ENCODE measurements at regions not wholly inside any gene's neighbourhood (a gene's known extent, or its start where the extent isn't known, plus 50 kb on each side); places are given as distances from the start of the nearest gene placed in this dataset.

DNA sequence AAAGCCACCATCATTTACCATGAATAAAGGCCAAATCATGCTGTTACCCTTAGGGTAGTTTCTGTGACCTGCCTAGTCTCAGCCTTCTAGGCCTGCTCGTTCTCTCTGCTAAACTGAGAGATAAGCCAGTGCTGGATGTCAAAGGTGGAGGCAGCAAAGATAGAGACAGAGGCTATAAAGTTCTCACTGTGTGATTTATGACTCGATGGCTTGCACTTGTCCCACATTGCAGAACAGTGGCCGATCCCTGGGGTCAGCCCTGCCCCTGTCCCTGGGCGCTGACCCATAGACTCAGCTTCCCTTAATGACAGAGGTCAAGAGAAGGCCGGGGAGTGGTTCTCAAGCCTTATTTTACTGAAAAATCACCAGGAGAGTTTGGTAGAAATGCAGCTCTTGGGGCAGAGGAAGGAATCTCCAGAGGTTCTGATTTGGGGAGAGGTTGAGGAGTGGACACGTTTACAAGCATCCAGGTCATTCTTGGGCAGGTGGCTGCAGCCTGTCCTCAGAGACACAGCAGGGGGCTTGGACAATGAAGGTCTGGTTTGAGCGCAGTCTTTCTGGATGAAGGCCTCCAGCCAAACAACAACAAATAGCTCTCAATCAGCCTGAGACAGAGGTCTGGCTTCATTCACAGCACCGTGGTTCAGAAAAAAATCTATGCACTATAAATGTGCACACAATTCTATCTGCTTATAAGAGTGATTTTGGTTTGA, 143.5 kb downstream of the ACKR3 start:
- DNase-seq (ENCODE audit: low spot score), result no peak

DNA sequence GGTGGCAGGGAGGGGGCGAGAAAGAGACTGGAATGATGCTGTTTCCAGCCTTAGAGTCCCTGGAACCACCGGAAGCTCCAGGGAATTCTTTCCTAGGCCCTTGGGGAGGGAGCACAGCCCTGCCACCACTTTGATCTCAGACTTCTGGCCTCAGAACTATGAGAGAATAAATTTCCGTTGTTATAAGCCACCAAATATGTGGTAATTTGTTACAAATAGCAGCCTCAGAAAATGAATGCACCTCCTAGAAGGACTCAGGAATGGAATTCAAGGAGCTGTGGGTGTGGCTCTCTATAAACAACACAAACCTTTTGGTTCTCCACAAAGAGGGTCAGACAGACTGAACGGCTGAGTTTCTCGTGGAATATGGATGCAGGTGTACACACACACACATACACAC, 144.5 kb downstream of the ACKR3 start:
- peak; percentile 33 for DNase-seq (ENCODE audit: low spot score)

DNA sequence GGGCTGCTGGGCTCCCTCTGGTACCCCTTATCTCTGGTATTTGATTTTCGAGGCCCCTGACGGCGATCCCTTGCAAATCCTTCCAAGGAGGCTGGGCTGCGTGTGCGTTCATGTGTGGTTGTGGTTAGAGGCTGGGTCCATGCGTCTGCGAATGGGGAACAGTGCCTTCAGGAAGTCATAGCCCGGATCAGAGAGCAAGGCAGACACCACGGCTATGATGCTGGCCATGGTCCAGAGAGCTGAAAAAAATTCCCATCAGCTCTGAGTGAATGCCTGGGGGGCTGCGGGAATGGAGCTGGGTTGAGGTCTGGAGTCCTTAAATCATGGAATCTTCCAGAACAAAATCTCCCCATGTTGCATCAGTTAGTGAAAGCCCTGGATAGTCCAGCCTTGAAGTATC, 145.5 kb downstream of the ACKR3 start:
- peak; percentile 47 for DNase-seq (ENCODE audit: low spot score)

DNA sequence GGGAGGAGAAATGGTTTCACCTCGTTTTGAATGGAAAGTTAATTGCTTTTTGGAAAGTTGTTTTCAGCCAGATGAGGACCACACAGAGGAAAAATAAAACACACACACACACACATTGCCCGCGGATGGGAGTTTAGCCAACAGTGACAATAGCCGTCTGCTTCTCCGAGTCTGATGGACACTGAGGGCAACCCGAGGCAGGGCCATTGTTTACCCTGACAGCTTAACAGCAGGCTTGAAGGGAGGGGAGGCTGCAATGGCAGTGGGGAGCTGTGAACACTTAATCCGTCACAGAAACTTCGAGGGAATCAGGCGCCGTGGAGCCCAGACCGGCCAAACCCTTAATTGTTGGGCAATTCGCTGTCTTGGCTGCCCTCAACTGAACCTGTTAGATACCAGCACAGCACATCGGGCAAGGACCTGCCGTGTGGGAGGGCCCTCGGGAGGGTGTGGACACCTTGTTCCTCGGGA, 145.9 kb downstream of the ACKR3 start:
- DNase-seq (ENCODE audit: low spot score), result peak; percentile 69

DNA sequence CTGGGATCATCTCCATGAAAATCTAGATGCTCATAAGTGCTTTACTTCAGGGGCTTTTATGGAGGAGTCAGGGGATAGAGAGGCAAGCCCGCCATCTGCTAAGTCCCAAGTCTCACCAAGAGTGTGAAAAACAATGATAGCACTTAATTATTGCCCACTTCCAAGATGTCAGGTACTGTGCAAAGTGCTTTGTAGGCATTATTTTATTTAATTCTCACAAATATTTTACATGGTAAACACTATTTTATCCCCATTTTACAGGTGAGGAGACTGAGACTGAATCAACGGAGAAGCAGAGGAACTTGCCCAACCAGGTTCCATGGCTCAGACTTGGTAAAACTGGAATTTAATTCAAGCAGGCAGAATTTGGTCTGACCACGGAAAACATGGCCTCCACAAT, 147.5 kb downstream of the ACKR3 start:
- DNase-seq (ENCODE audit: low spot score), result no peak

DNA sequence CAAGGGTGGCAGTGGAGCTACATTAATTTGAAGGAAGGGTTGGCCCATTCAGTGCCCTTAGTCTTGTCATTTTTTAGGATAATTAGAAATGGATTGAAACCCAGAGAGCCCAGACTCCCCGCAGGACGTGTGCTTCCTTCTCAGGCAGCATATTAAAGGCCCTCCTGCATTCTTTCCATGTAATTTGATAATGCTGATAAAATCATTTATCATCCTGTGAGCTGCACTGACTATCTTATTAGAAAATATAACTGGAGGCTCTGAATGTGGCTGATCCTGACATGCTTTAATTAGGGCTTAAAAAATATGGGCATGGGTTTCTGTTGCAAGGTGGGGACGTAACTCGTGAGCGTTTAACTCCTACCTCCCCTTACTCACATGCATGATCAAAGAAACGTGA, 148.1 kb downstream of the ACKR3 start:
- peak; percentile 8 for DNase-seq (ENCODE audit: low spot score)

DNA sequence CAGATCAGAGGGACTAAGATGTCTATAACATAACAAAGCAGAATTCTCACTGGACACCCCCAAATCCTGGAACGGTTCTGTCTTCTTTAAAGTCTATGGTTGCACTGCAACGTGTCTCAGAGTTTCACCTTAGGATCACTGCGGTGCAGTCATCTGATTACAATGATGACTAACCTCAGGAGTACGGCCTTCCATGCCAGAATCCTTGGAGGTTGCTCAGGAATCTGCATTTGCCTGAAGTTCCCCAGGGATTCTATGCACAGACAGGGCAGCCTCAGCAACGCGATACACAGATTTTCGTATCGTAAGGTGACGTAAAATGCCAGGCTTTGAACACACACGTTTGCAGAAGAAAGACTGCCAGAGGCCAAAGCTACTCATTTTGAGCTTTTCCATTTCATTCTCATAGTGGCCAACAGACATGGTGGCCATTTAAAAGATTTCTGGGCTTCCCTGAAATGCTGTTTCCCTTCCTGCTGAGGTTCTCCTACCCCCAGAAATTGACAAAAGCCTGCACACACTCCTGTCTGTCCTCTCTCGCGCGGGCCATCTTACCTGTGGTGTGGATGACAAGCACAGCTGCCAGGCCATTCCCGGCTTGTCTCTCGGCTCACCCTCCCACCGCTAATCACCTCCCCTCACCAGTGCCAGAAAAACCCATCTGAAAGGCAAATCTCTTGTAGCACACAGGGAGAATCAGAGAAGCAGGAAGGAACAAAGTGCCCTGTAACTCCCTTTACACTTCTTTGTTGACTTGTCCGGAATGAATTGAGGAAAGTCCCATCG, 148.8 kb downstream of the ACKR3 start:
- peak; percentile 59 for DNase-seq (ENCODE audit: low spot score)

DNA sequence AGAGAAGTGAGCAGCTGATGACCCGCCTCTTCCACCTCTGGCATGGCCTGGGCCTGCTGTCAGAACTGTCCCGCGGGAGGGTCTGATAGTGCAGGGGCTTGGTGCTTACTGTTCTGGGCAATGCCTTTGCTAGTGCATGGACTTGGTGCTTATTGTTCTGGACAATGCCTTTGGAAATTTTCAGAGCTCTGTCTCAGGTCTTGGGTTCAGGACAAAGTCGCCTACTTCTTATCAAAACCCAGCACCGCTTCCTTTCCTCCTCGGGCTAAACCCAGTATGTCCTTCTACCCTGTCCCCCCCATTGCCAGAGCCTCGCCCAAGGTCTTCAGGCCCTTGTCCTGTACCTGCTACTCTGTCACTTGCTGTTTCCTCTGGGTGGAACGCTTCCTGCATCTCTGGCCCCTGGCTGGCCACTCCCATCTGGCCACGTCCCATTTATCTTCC, 149.6 kb downstream of the ACKR3 start:
- DNase-seq (ENCODE audit: low spot score), result peak; percentile 67

DNA sequence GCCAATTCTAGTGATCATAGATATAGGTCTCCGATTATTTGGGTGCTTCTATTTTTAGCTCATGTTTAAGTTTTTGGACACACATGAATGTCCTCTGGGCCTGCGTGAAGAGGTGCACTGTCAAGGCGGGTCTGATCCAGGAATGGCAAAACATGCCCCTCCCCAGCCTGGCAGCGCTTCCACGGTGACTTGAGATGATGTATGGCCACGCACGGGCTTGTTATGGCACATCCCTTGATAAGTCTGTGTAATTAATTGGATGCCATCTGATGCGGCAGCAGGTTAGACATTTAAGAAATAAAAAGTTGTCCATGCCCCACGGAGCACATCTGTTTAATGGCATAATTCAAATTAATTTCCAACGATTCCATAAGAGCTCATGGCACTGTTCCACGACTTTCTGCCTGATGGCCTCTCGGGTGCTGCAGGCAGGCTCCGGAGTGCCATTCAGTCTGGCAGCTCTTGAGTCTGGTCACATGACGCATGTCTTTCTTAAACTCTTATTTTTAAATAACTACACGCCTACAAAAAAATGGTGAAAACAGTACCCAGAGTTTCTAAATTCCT, 151.4 kb downstream of the ACKR3 start:
- no peak for DNase-seq (ENCODE audit: low spot score)

DNA sequence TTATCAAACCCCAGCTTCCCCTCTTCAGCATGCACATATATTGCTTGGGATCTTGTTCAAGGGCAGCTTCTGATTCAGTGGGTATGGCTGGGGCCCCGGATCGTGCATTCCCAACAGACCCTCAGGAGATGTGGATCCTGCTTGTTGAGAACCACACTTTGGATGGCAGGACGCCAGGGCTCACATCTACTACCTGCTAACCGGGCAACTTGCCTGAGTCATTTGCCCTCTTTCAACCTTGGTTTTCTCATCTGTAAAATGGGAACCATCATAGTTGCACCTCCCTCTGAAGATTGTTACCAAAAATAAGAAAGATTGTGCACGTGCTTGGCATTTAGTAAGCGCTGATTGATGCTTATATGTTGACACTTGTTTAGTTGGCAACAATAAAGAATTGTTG, 154.6 kb downstream of the ACKR3 start:
- no peak for DNase-seq (ENCODE audit: low spot score)

DNA sequence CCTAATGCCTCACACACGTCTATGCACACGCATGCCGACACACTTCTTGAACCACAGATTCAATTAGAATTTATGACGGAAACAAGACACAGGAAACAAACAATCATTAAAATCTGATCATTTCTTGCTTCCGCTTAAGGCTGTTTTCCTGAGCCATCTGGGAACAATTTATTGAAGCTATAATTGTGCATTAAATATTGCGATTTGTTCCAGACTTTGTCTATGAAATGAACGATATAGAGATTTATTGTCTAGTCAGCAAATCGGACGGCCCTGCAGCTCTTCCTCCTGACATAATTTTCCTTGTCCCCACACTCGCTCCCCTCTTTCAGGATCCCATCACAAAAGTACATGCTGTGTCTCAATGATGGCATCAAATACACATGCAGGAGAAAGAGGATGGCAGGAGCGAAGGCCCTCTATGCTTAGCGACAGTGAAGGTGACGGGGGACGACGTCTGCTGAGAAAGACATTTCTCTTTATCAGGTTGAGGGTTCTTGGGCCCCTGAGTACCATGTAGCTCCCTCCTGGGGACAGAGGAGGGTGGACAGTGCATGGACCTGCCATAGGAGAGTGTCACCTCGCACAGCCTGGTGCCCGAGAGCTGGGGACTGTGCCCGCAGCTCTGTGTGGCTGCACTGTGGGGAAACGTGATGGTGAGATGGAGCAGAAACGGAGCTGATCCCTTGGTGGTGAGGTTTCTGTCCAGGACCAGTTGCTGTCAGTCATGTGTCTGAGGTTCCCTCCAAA, 157.3 kb downstream of the ACKR3 start:
- no peak for DNase-seq (ENCODE audit: low spot score)

DNA sequence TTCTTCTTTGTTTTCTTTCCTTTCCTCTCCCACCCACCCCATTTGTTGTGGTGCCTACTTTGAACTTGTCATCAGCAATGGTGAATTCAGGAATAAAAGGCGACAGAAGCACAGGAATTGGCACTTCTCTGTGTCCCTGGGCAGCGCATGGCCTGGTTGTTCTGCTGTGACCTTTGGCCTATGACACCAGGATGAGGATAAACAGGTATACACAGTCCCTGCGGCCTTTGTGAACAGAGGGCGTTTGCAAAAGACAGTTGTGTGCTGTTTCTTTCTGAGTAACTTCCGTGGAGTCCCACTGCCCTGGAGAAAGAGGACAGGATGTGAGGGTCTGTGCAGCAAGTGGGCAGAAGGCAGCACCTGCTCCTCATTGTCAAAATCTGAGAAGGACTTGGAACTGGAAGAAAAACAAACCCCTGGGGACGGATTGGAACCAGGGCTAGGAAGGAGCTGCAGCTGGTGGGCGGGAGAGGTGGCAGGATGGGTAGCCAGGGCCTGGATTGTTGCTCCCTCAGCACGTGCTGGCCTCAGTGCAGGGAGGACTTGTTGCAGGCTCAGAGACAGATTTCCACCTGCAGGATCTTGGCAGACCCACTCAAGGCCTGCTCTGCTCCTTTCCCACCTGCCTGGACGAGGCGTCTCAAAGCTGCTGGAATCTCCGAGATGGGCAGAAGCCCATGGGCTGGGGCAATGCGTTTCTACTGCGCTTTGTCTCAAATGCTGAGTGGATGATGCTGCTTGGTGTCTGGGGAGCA, 159.5 kb downstream of the ACKR3 start:
- no peak for DNase-seq (ENCODE audit: low spot score)

DNA sequence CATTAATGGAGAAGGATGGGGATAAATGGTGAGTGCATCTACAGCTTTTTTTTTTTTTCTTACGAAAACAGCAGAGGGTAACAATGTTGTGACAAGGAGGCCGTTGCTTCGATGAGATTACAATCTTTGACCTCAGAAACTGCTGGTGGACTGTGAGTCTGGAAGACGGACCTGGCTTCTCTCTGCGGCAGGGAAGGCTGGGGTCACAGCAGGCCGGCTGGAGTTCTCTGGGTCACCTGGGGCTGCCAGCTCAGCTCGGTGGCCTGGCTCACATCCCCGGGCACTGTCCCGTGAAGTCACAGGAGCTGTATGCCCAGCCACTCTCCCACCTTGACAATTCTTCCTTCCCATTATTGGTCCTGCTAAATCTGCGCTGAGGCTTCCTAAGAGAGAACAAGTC, 160.8 kb downstream of the ACKR3 start:
- no peak for DNase-seq (ENCODE audit: low spot score)

DNA sequence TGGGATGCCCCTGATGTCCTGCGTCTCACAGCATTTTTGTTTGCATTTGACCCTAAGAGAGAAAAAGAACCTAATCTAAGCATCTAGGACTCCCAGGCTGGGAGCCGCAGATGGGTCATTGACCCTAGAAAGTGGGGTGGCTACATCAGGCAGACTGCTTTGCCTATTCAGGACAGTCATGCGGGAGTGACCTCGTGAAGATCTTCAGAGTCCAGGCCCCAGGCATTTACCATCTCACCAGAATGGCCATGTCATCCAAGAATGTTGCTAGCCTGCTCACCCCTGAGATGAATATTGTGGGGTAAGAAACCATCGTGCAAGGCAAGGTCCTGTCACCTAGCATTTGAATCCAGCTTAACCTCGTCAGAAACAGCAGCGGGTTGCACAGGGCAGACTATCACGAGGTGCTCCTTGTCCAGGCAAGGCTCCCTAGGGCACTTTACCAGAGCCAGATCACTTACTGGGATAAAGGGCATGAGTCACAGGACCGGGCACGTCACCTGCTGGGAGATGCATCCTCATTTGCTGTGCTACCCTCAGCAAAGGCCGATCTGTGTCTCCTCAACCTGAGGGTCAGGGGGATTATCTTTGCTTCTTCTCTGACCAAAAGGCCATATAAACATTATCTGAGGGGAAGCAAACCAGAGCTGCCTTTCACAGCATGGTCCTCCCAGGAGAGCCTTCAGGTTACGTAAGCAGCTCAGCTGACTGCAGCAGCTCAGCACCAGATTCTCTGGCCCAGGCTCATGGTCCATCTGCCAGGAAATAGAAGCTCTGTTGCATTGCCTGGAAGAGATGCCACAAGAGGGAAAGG, 162.3 kb downstream of the ACKR3 start:
- DNase-seq (ENCODE audit: low spot score), result no peak

DNA sequence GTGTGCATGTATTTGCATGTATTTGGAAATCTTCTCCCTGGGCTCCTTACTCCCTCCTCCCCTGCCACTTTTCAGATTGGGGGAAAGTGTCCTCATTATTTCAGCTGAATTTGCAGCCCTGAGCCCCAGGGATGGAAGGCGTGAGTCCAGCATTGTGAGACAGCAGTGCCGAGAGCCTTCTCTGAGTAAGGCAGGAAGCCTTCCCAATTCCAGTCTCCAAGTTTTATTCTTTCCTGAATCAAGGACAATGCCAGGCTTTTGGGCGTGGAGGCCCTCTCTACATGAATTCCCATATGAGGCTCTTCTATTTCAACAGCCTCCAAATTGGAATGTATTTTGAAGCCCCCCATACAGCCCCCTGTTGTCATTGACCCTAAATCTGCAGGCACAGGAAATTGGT, 163.5 kb downstream of the ACKR3 start:
- no peak for DNase-seq (ENCODE audit: low spot score)

DNA sequence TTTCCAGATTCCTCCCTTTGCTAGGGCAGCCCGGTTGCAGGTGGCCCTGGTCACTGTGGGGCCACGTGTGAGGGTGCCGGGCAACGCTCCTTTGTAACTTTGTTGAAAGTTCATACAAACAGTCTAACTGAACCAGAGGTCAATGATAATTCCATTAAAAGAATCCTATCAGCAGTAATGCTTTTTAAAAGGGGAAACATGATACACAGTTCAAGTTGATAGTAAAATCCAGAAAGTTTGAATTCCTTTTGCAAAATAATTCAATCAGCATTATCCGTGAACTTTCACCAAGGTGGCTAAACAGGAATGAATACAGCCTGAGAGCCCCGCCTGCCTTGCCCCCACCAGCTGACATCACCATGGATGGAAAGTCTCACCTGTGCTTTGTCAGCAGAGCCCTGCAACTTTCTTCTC, 166.2 kb downstream of the ACKR3 start:
- no peak for DNase-seq (ENCODE audit: low spot score)

DNA sequence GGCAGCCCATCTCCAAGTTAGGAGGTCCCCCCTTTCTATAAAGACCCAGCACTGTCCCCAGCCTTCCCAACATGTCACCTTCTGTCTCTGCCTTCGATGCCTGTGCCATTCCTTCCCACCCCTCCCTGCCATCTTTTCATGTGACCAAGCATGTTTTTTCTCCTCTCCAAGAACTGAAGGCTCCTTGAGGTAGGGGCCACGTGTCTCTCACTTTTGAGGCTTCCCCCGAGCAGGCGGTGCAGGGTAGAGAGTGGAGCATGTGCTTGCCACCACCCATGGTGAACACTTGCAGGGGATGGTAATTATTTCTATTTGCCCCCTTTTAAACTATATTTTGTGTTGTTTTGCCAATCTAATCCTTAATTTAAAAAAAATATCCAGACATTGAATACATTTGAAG, 168.4 kb downstream of the ACKR3 start:
- DNase-seq (ENCODE audit: low spot score), result no peak

DNA sequence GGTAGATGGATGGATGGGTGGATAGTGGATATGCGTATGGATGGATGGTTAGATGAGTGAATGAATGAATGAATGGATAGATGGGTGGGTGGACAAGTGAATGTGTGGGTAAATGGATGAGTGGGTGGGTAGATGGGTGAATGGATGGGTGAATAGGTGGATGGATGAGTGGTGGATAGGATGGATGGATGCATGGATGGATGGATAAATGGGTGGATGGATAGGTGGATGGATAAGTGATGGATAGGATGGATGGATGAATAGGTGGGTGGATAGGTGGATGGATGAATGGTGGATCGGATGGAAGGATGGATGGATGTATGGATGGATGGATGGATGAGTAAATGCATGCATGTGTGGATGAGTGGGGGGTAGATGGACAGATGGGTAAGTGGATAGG, 169.3 kb downstream of the ACKR3 start:
- DNase-seq (ENCODE audit: low spot score), result no peak

DNA sequence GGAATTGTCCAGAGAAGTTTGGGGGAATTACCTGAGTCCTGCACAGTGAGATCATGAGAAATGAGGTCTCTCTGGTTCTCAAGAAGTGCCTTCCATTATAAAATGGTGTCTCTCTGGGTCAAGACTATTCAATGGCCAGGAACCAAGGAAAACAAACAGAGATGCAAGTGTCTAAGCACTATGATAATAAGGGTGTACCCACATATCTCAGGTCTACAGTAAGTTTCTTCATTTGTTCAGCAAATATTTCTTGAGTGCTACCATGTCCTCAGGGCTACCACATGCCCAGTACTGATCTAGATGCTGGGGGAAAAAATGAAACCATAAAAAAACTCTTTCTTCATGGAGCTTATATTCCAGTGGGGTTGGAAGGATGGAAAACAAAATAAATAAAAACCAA, 170.0 kb downstream of the ACKR3 start:
- DNase-seq (ENCODE audit: low spot score), result no peak

DNA sequence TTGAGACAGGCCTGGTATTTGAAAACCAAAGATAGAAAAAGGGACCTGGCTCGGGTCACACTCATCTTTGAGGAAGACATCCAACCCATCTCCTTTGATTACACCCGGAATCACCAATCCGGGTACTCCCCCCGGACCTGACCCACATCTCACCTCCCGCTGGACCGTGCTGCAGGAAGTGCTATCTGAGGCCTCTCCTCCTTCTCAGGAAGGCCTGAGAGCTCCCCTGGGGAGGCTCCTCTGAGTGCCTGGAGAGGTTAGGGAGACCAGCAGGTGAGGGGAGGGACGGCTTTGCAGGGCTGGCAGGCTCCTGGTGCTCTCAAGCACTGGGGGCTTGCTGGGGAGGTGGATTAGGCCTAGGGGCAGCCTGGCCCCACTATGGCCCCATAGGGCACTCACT, 170.9 kb downstream of the ACKR3 start:
- DNase-seq (ENCODE audit: low spot score), result no peak

All from mesenteric fat pad (tissue), 1 donor.